A673 (cell line): ENCODE measurements at regions not wholly inside any gene's neighbourhood (a gene's known extent, or its start where the extent isn't known, plus 50 kb on each side); places are given as distances from the start of the nearest gene placed in this dataset.

ENCODE experiments used
- CTCF ChIP-seq: fragments of 300-800, 200-600 bp; sonication (generic); conservative IDR thresholded peaks from 2 replicates; pipeline ENCODE4 v1.5.1; 2017; ENCODE audit warnings: low read depth, mild to moderate bottlenecking, antibody characterized with exemption, low read length, moderate library complexity, mixed read lengths
- EZH2 ChIP-seq: fragments of 200-600 bp; sonication (generic); IDR thresholded peaks from 2 replicates; pipeline ENCODE4 v1.6.1; 2017; ENCODE audit warnings: borderline replicate concordance, low read depth, mild to moderate bottlenecking, mixed read lengths, antibody characterized with exemption, low read length; ENCODE audit not compliant: poor library complexity, severe bottlenecking

GRCh38 chr4:174429701-174430410 is 92.4 kb downstream of the HPGD start:
- TF ChIP-seq EZH2 (no peak), CTCF (no peak)
